Activated naive CD8-positive, alpha-beta T cell treated with anti-CD3 and anti-CD28 coated beads, Interleukin-2, amount 10 ng/mL, durations not matched to agents 7 days and 5 days (primary cell): ENCODE measurements at regions not wholly inside any gene's neighbourhood (a gene's known extent, or its start where the extent isn't known, plus 50 kb on each side); places are given as distances from the start of the nearest gene placed in this dataset.
"Not testable (repeated sequence)": the region's sequence is repeated elsewhere in the genome, so short reads cannot be mapped to it uniquely, and the experiment has no call there.

ENCODE experiments used
- ATAC-seq: fragments of 150-1000 bp; cut with Tn5 transposase; one replicate; pipeline ENCODE4 v1.10.0; 2021; ENCODE audit warnings: low read depth, moderate library complexity
- POLR2A ChIA-PET: fragments of 350-600 bp; sonication (Branson Sonifier 250); formaldehyde crosslinking; loops from one replicate; lab custom pipeline; 2021; ENCODE audit warnings: antibody characterized with exemption; lab: Charles Lee
- DNase-seq: peaks from one replicate; pipeline ENCODE4 v3.0.0; 2021
- H3K27ac Mint-ChIP-seq: one replicate; pipeline ENCODE4 v1.8.0; 2022; ENCODE audit warnings: mild to moderate bottlenecking, mixed read lengths
- H3K27me3 Mint-ChIP-seq: one replicate; pipeline ENCODE4 v1.8.0; 2022; ENCODE audit warnings: mild to moderate bottlenecking, moderate library complexity, mixed read lengths
- H3K36me3 Mint-ChIP-seq: one replicate; pipeline ENCODE4 v1.8.0; 2021; ENCODE audit warnings: mild to moderate bottlenecking, mixed read lengths
- H3K4me1 Mint-ChIP-seq: one replicate; pipeline ENCODE4 v1.8.0; 2021; ENCODE audit warnings: mixed read lengths
- H3K4me3 Mint-ChIP-seq: one replicate; pipeline ENCODE4 v1.8.0; 2022; ENCODE audit warnings: mild to moderate bottlenecking, moderate library complexity, mixed read lengths
- H3K9me3 Mint-ChIP-seq: one replicate; pipeline ENCODE4 v1.8.0; 2021; ENCODE audit warnings: mixed read lengths

GRCh38 chr1:89436856-89437255 lies 73.0 kb downstream of the GBP6 start:
- Mint-ChIP-seq H3K4me1 (no peaks in the 10 kb centered on the region), H3K27ac (no peak overlapping the region), H3K36me3 (peaks cover 6% of the 10 kb centered on the region), H3K9me3 (peaks cover 19% of the 10 kb centered on the region), H3K27me3 (peaks cover 2% of the 10 kb centered on the region), H3K4me3 (no peak overlapping the region)
- DNase-seq (no peak), ATAC-seq (no peak)
- POLR2A ChIA-PET = no interaction called here

- not testable (repeated sequence) for H3K4me3 Mint-ChIP-seq, ATAC-seq
These were observed 74.4 kb downstream of the GBP6 start for GRCh38 chr1:89438301-89438700.

GRCh38 chr1:89440911-89441310 lies 77.1 kb downstream of the GBP6 start:
- DNase-seq = no peak
- POLR2A ChIA-PET = no interaction called here
- H3K4me3 Mint-ChIP-seq = no peak overlapping the region
- H3K4me1 Mint-ChIP-seq = no peaks in the 10 kb centered on the region
- no peak overlapping the region for H3K27ac Mint-ChIP-seq
- ATAC-seq = no peak
- H3K9me3 Mint-ChIP-seq = peaks cover 20% of the 10 kb centered on the region
- H3K36me3 Mint-ChIP-seq = peaks cover 6% of the 10 kb centered on the region
- peaks cover 2% of the 10 kb centered on the region for H3K27me3 Mint-ChIP-seq

More at GRCh38 chr1:89438301-89438700, 74.4 kb downstream of the GBP6 start:
- H3K27me3 Mint-ChIP-seq, H3K36me3 Mint-ChIP-seq, POLR2A ChIA-PET, H3K4me1 Mint-ChIP-seq, DNase-seq, H3K27ac Mint-ChIP-seq: not testable (repeated sequence)
- H3K9me3 Mint-ChIP-seq = peaks cover 20% of the 10 kb centered on the region

GRCh38 chr1:89444791-89445190 lies 79.8 kb upstream of the LRRC8B start:
- H3K36me3 Mint-ChIP-seq = peaks cover 4% of the 10 kb centered on the region
- H3K4me3 Mint-ChIP-seq = no peak overlapping the region
- POLR2A ChIA-PET = interaction anchor here (0.7 kb wide), 1 partner anchor 167 kb away, joined by 7 read pairs; no protein-coding TSS in a partner anchor
- H3K27ac Mint-ChIP-seq = no peak overlapping the region
- peaks cover 9% of the 10 kb centered on the region for H3K9me3 Mint-ChIP-seq
- no peak for ATAC-seq
- DNase-seq = no peak
- no peaks in the 10 kb centered on the region for H3K4me1 Mint-ChIP-seq
- peaks cover 7% of the 10 kb centered on the region for H3K27me3 Mint-ChIP-seq

- peak; percentile 48 for ATAC-seq
- POLR2A ChIA-PET = interaction anchor here (1.0 kb wide), 1 partner anchor 324 kb away, joined by 3 read pairs; no protein-coding TSS in a partner anchor
- peak overlapping the region; percentile 24 for H3K4me3 Mint-ChIP-seq
- peaks cover 3% of the 10 kb centered on the region for H3K9me3 Mint-ChIP-seq
- H3K36me3 Mint-ChIP-seq = peaks cover 4% of the 10 kb centered on the region
- no peak for DNase-seq
- H3K27me3 Mint-ChIP-seq = peaks cover 8% of the 10 kb centered on the region
- H3K27ac Mint-ChIP-seq = no peak overlapping the region
- peaks cover 15% of the 10 kb centered on the region for H3K4me1 Mint-ChIP-seq
These were observed 73.6 kb upstream of the LRRC8B start for GRCh38 chr1:89451011-89451410.

- POLR2A ChIA-PET = interaction anchor here (0.7 kb wide), 1 partner anchor 86 kb away, joined by 3 read pairs; no protein-coding TSS in a partner anchor
These were observed 71.3 kb upstream of the LRRC8B start for GRCh38 chr1:89453123-89453972.

GRCh38 chr1:89454845-89455521 lies 69.6 kb upstream of the LRRC8B start:
- peak; percentile 80 for ATAC-seq
- Mint-ChIP-seq H3K9me3 (no peaks in the 10 kb centered on the region), H3K27ac (no peak overlapping the region), H3K36me3 (no peaks in the 10 kb centered on the region), H3K27me3 (peaks cover 24% of the 10 kb centered on the region), H3K4me1 (peaks cover 17% of the 10 kb centered on the region), H3K4me3 (no peak overlapping the region)
- POLR2A ChIA-PET = no interaction called here
- DNase-seq = peak; percentile 47

More at GRCh38 chr1:89453123-89453972, 71.3 kb upstream of the LRRC8B start:
- Mint-ChIP-seq H3K27ac (no peak overlapping the region), H3K4me3 (no peak overlapping the region), H3K9me3 (peaks cover 2% of the 10 kb centered on the region), H3K27me3 (peaks cover 19% of the 10 kb centered on the region), H3K4me1 (peaks cover 15% of the 10 kb centered on the region), H3K36me3 (peaks cover 3% of the 10 kb centered on the region)
- DNase-seq (no peak), ATAC-seq (no peak)

GRCh38 chr1:89457046-89457445 lies 67.6 kb upstream of the LRRC8B start:
- peaks cover 13% of the 10 kb centered on the region for H3K4me1 Mint-ChIP-seq
- H3K4me3 Mint-ChIP-seq = no peak overlapping the region
- no peaks in the 10 kb centered on the region for H3K36me3 Mint-ChIP-seq
- ATAC-seq (no peak), DNase-seq (no peak)
- peaks cover 38% of the 10 kb centered on the region for H3K27me3 Mint-ChIP-seq
- no peak overlapping the region for H3K27ac Mint-ChIP-seq
- H3K9me3 Mint-ChIP-seq = no peaks in the 10 kb centered on the region
- POLR2A ChIA-PET = no interaction called here

- no peak overlapping the region for H3K27ac Mint-ChIP-seq
- H3K4me3 Mint-ChIP-seq = no peak overlapping the region
- peaks cover 8% of the 10 kb centered on the region for H3K36me3 Mint-ChIP-seq
- peaks cover 9% of the 10 kb centered on the region for H3K9me3 Mint-ChIP-seq
- DNase-seq (no peak), ATAC-seq (no peak)
- peaks cover 47% of the 10 kb centered on the region for H3K27me3 Mint-ChIP-seq
- peaks cover 20% of the 10 kb centered on the region for H3K4me1 Mint-ChIP-seq
- POLR2A ChIA-PET = no interaction called here
These were observed 65.5 kb upstream of the LRRC8B start for GRCh38 chr1:89459081-89459480.

- POLR2A ChIA-PET = no interaction called here
- Mint-ChIP-seq H3K4me1 (peaks cover 28% of the 10 kb centered on the region), H3K27ac (no peak overlapping the region), H3K36me3 (peaks cover 10% of the 10 kb centered on the region), H3K4me3 (no peak overlapping the region), H3K27me3 (peaks cover 58% of the 10 kb centered on the region), H3K9me3 (peaks cover 10% of the 10 kb centered on the region)
- DNase-seq = no peak
- no peak for ATAC-seq
These were observed 64.3 kb upstream of the LRRC8B start for GRCh38 chr1:89460325-89460724.

- H3K4me3 Mint-ChIP-seq = no peak overlapping the region
- H3K4me1 Mint-ChIP-seq = peaks cover 34% of the 10 kb centered on the region
- peaks cover 10% of the 10 kb centered on the region for H3K9me3 Mint-ChIP-seq
- H3K27ac Mint-ChIP-seq = no peak overlapping the region
- POLR2A ChIA-PET = no interaction called here
- DNase-seq = no peak
- no peak for ATAC-seq
- H3K27me3 Mint-ChIP-seq = peaks cover 63% of the 10 kb centered on the region
- H3K36me3 Mint-ChIP-seq = peaks cover 10% of the 10 kb centered on the region
These were observed 62.4 kb upstream of the LRRC8B start for GRCh38 chr1:89462250-89462649.

GRCh38 chr1:89464008-89464407 lies 60.6 kb upstream of the LRRC8B start:
- peaks cover 10% of the 10 kb centered on the region for H3K36me3 Mint-ChIP-seq
- ATAC-seq = peak; percentile 21
- peaks cover 10% of the 10 kb centered on the region for H3K9me3 Mint-ChIP-seq
- POLR2A ChIA-PET = no interaction called here
- H3K4me3 Mint-ChIP-seq = peak overlapping the region; percentile 13
- H3K4me1 Mint-ChIP-seq = peaks cover 34% of the 10 kb centered on the region
- H3K27ac Mint-ChIP-seq = no peak overlapping the region
- no peak for DNase-seq
- H3K27me3 Mint-ChIP-seq = peaks cover 62% of the 10 kb centered on the region

GRCh38 chr1:89465201-89465600 lies 59.4 kb upstream of the LRRC8B start:
- DNase-seq = no peak
- Mint-ChIP-seq H3K4me1 (peaks cover 31% of the 10 kb centered on the region), H3K27me3 (peaks cover 65% of the 10 kb centered on the region), H3K9me3 (peaks cover 10% of the 10 kb centered on the region), H3K36me3 (peaks cover 10% of the 10 kb centered on the region), H3K4me3 (no peak overlapping the region), H3K27ac (no peak overlapping the region)
- POLR2A ChIA-PET = interaction anchor here (0.6 kb wide), 1 partner anchor 737 kb away, joined by 3 read pairs; no protein-coding TSS in a partner anchor
- ATAC-seq = peak; percentile 76
